ENCODE measurements at regions not wholly inside any gene's neighbourhood (a gene's known extent, or its start where the extent isn't known, plus 50 kb on each side); places are given as distances from the start of the nearest gene placed in this dataset.

- no peak overlapping the region for H3K4me3 ChIP-seq (ENCODE audit: low read depth, low read length)
- H3K4me1 Mint-ChIP-seq, result no peaks in the 10 kb centered on the region
- no peak overlapping the region for H3K27ac Mint-ChIP-seq
- ATAC-seq (ENCODE audit: low read depth in 2 of 2), result no peak
- H3K27me3 Mint-ChIP-seq, result no peaks in the 10 kb centered on the region
- H3K9me3 ChIP-seq (ENCODE audit: control insufficient read depth in 2 of 2, low read length in 2 of 2), result no peaks in the 10 kb centered on the region
- H3K27ac ChIP-seq (ENCODE audit: insufficient read depth, low read length, poor library complexity, severe bottlenecking), result no peak overlapping the region
- no peak for DNase-seq
- H3K27me3 ChIP-seq (ENCODE audit: control insufficient read depth, insufficient read depth, low read length), result no peaks in the 10 kb centered on the region
- H3K36me3 Mint-ChIP-seq, result no peaks in the 10 kb centered on the region
- H3K4me1 ChIP-seq (ENCODE audit: control insufficient read depth, insufficient read depth, low read length, poor library complexity, severe bottlenecking), result no peaks in the 10 kb centered on the region
- no peak overlapping the region for H3K4me3 Mint-ChIP-seq
- H3K9me3 Mint-ChIP-seq, result peaks cover 4 to 17% (median 10%) of the 10 kb centered on the region in 7 donors
- H3K36me3 ChIP-seq (ENCODE audit: control insufficient read depth, insufficient read depth, low read length), result no peaks in the 10 kb centered on the region
Measured at GRCh38 chr20:12211361-12211760, 293.7 kb downstream of the BTBD3 start.

- H3K36me3 Mint-ChIP-seq, result no peaks in the 10 kb centered on the region
- no peaks in the 10 kb centered on the region for H3K4me1 ChIP-seq (ENCODE audit: control insufficient read depth, insufficient read depth, low read length, poor library complexity, severe bottlenecking)
- H3K27ac Mint-ChIP-seq, result no peak overlapping the region
Measured at GRCh38 chr20:12217382-12217781, 299.7 kb downstream of the BTBD3 start.

GRCh38 chr20:12219798-12220197, 302.1 kb downstream of the BTBD3 start:
- no peaks in the 10 kb centered on the region for H3K36me3 ChIP-seq (ENCODE audit: control insufficient read depth, insufficient read depth, low read length)
- Mint-ChIP-seq H3K4me3 (no peak overlapping the region), H3K9me3 (peaks cover 2 to 19% (median 11%) of the 10 kb centered on the region in 7 donors), H3K27me3 (no peaks in the 10 kb centered on the region), H3K36me3 (no peaks in the 10 kb centered on the region), H3K4me1 (no peaks in the 10 kb centered on the region), H3K27ac (no peak overlapping the region)
- no peak for ATAC-seq (ENCODE audit: low read depth in 2 of 2)
- H3K4me3 ChIP-seq (ENCODE audit: low read depth, low read length), result no peak overlapping the region
- no peak for DNase-seq
- H3K9me3 ChIP-seq (ENCODE audit: control insufficient read depth in 2 of 2, low read length in 2 of 2), result no peaks in the 10 kb centered on the region
- no peaks in the 10 kb centered on the region for H3K27me3 ChIP-seq (ENCODE audit: control insufficient read depth, insufficient read depth, low read length)
- H3K4me1 ChIP-seq (ENCODE audit: control insufficient read depth, insufficient read depth, low read length, poor library complexity, severe bottlenecking), result no peaks in the 10 kb centered on the region
- no peak overlapping the region for H3K27ac ChIP-seq (ENCODE audit: insufficient read depth, low read length, poor library complexity, severe bottlenecking)

More at GRCh38 chr20:12217382-12217781, 299.7 kb downstream of the BTBD3 start:
- H3K4me3 Mint-ChIP-seq, result no peak overlapping the region
- ATAC-seq (ENCODE audit: low read depth in 2 of 2) (no peak), DNase-seq (no peak)
- Histone ChIP-seq H3K4me3 (ENCODE audit: low read depth, low read length) (no peak overlapping the region), H3K9me3 (ENCODE audit: control insufficient read depth in 2 of 2, low read length in 2 of 2) (no peaks in the 10 kb centered on the region), H3K27ac (ENCODE audit: insufficient read depth, low read length, poor library complexity, severe bottlenecking) (no peak overlapping the region), H3K36me3 (ENCODE audit: control insufficient read depth, insufficient read depth, low read length) (no peaks in the 10 kb centered on the region), H3K27me3 (ENCODE audit: control insufficient read depth, insufficient read depth, low read length) (no peaks in the 10 kb centered on the region)
- H3K4me1 Mint-ChIP-seq, result no peaks in the 10 kb centered on the region
- H3K27me3 Mint-ChIP-seq, result no peaks in the 10 kb centered on the region
- peaks cover 4 to 23% (median 9%) of the 10 kb centered on the region in 7 donors for H3K9me3 Mint-ChIP-seq

GRCh38 chr20:12223057-12223456, 305.4 kb downstream of the BTBD3 start:
- Mint-ChIP-seq H3K4me3 (no peak overlapping the region), H3K27me3 (no peaks in the 10 kb centered on the region), H3K4me1 (no peaks in the 10 kb centered on the region), H3K9me3 (peaks cover 5 to 21% (median 8%) of the 10 kb centered on the region in 7 donors), H3K36me3 (no peaks in the 10 kb centered on the region), H3K27ac (no peak overlapping the region)
- H3K4me1 ChIP-seq (ENCODE audit: control insufficient read depth, insufficient read depth, low read length, poor library complexity, severe bottlenecking), result no peaks in the 10 kb centered on the region
- DNase-seq (no peak), ATAC-seq (ENCODE audit: low read depth in 2 of 2) (no peak)
- H3K36me3 ChIP-seq (ENCODE audit: control insufficient read depth, insufficient read depth, low read length), result no peaks in the 10 kb centered on the region
- H3K9me3 ChIP-seq (ENCODE audit: control insufficient read depth in 2 of 2, low read length in 2 of 2), result no peaks in the 10 kb centered on the region
- no peaks in the 10 kb centered on the region for H3K27me3 ChIP-seq (ENCODE audit: control insufficient read depth, insufficient read depth, low read length)
- H3K27ac ChIP-seq (ENCODE audit: insufficient read depth, low read length, poor library complexity, severe bottlenecking), result no peak overlapping the region
- H3K4me3 ChIP-seq (ENCODE audit: low read depth, low read length), result no peak overlapping the region

GRCh38 chr20:12225898-12226297, 308.2 kb downstream of the BTBD3 start:
- no peak overlapping the region for H3K4me3 Mint-ChIP-seq
- H3K27ac Mint-ChIP-seq, result no peak overlapping the region
- H3K4me1 ChIP-seq (ENCODE audit: control insufficient read depth, insufficient read depth, low read length, poor library complexity, severe bottlenecking), result no peaks in the 10 kb centered on the region

GRCh38 chr20:12229891-12230290, 312.2 kb downstream of the BTBD3 start:
- ATAC-seq (ENCODE audit: low read depth in 2 of 2) (no peak), DNase-seq (no peak)
- Mint-ChIP-seq H3K27ac (no peak overlapping the region), H3K36me3 (no peaks in the 10 kb centered on the region), H3K9me3 (peaks cover 2 to 16% (median 7%) of the 10 kb centered on the region in 7 donors), H3K4me1 (no peaks in the 10 kb centered on the region), H3K27me3 (no peaks in the 10 kb centered on the region), H3K4me3 (no peak overlapping the region)
- H3K4me1 ChIP-seq (ENCODE audit: control insufficient read depth, insufficient read depth, low read length, poor library complexity, severe bottlenecking), result no peaks in the 10 kb centered on the region
- no peak overlapping the region for H3K27ac ChIP-seq (ENCODE audit: insufficient read depth, low read length, poor library complexity, severe bottlenecking)
- H3K4me3 ChIP-seq (ENCODE audit: low read depth, low read length), result no peak overlapping the region
- no peaks in the 10 kb centered on the region for H3K9me3 ChIP-seq (ENCODE audit: control insufficient read depth in 2 of 2, low read length in 2 of 2)
- no peaks in the 10 kb centered on the region for H3K27me3 ChIP-seq (ENCODE audit: control insufficient read depth, insufficient read depth, low read length)
- H3K36me3 ChIP-seq (ENCODE audit: control insufficient read depth, insufficient read depth, low read length), result no peaks in the 10 kb centered on the region

More at GRCh38 chr20:12225898-12226297, 308.2 kb downstream of the BTBD3 start:
- Mint-ChIP-seq H3K27me3 (no peaks in the 10 kb centered on the region), H3K36me3 (no peaks in the 10 kb centered on the region), H3K9me3 (peaks cover 4 to 21% (median 7%) of the 10 kb centered on the region in 7 donors), H3K4me1 (no peaks in the 10 kb centered on the region)
- H3K4me3 ChIP-seq (ENCODE audit: low read depth, low read length), result no peak overlapping the region
- ATAC-seq (ENCODE audit: low read depth in 2 of 2) (no peak), DNase-seq (no peak)
- no peaks in the 10 kb centered on the region for H3K27me3 ChIP-seq (ENCODE audit: control insufficient read depth, insufficient read depth, low read length)
- no peaks in the 10 kb centered on the region for H3K36me3 ChIP-seq (ENCODE audit: control insufficient read depth, insufficient read depth, low read length)
- no peaks in the 10 kb centered on the region for H3K9me3 ChIP-seq (ENCODE audit: control insufficient read depth in 2 of 2, low read length in 2 of 2)
- H3K27ac ChIP-seq (ENCODE audit: insufficient read depth, low read length, poor library complexity, severe bottlenecking), result no peak overlapping the region

GRCh38 chr20:12237772-12238171, 320.1 kb downstream of the BTBD3 start:
- Histone ChIP-seq H3K36me3 (ENCODE audit: control insufficient read depth, insufficient read depth, low read length) (no peaks in the 10 kb centered on the region), H3K27me3 (ENCODE audit: control insufficient read depth, insufficient read depth, low read length) (no peaks in the 10 kb centered on the region), H3K4me3 (ENCODE audit: low read depth, low read length) (no peak overlapping the region), H3K4me1 (ENCODE audit: control insufficient read depth, insufficient read depth, low read length, poor library complexity, severe bottlenecking) (no peaks in the 10 kb centered on the region), H3K9me3 (ENCODE audit: control insufficient read depth in 2 of 2, low read length in 2 of 2) (peaks cover 0 to 5% of the 10 kb centered on the region in 2 experiments), H3K27ac (ENCODE audit: insufficient read depth, low read length, poor library complexity, severe bottlenecking) (no peak overlapping the region)
- DNase-seq, result no peak
- H3K4me3 Mint-ChIP-seq, result no peak overlapping the region
- no peaks in the 10 kb centered on the region for H3K27me3 Mint-ChIP-seq
- H3K4me1 Mint-ChIP-seq, result no peaks in the 10 kb centered on the region
- H3K9me3 Mint-ChIP-seq, result peaks cover 0 to 26% (median 6%) of the 10 kb centered on the region in 7 donors
- H3K36me3 Mint-ChIP-seq, result no peaks in the 10 kb centered on the region
- no peak for ATAC-seq (ENCODE audit: low read depth in 2 of 2)
- H3K27ac Mint-ChIP-seq, result no peak overlapping the region

GRCh38 chr20:12241065-12241464, 323.4 kb downstream of the BTBD3 start:
- no peak for DNase-seq
- ATAC-seq (ENCODE audit: low read depth in 2 of 2), result no peak
- no peaks in the 10 kb centered on the region for H3K4me1 ChIP-seq (ENCODE audit: control insufficient read depth, insufficient read depth, low read length, poor library complexity, severe bottlenecking)
- no peaks in the 10 kb centered on the region for H3K27me3 ChIP-seq (ENCODE audit: control insufficient read depth, insufficient read depth, low read length)
- H3K27ac Mint-ChIP-seq, result no peak overlapping the region
- peaks cover 0 to 5% of the 10 kb centered on the region in 2 experiments for H3K9me3 ChIP-seq (ENCODE audit: control insufficient read depth in 2 of 2, low read length in 2 of 2)
- H3K27ac ChIP-seq (ENCODE audit: insufficient read depth, low read length, poor library complexity, severe bottlenecking), result no peak overlapping the region
- no peak overlapping the region for H3K4me3 ChIP-seq (ENCODE audit: low read depth, low read length)
- H3K36me3 ChIP-seq (ENCODE audit: control insufficient read depth, insufficient read depth, low read length), result no peaks in the 10 kb centered on the region
- no peaks in the 10 kb centered on the region for H3K27me3 Mint-ChIP-seq
- no peaks in the 10 kb centered on the region for H3K36me3 Mint-ChIP-seq
- H3K4me3 Mint-ChIP-seq, result no peak overlapping the region
- no peaks in the 10 kb centered on the region for H3K4me1 Mint-ChIP-seq
- H3K9me3 Mint-ChIP-seq, result peaks cover 4 to 32% (median 9%) of the 10 kb centered on the region in 7 donors
